Inflammatory macrophage treated with lipopolysaccharide for 4 hours (primary cell): ENCODE measurements at regions not wholly inside any gene's neighbourhood (a gene's known extent, or its start where the extent isn't known, plus 50 kb on each side); places are given as distances from the start of the nearest gene placed in this dataset.
"Not testable (repeated sequence)": the region's sequence is repeated elsewhere in the genome, so short reads cannot be mapped to it uniquely, and the experiment has no call there.

Experiments used
- DNase-seq: peaks from one replicate; pipeline ENCODE4 v3.0.0-alpha.2; 2020

DNA sequence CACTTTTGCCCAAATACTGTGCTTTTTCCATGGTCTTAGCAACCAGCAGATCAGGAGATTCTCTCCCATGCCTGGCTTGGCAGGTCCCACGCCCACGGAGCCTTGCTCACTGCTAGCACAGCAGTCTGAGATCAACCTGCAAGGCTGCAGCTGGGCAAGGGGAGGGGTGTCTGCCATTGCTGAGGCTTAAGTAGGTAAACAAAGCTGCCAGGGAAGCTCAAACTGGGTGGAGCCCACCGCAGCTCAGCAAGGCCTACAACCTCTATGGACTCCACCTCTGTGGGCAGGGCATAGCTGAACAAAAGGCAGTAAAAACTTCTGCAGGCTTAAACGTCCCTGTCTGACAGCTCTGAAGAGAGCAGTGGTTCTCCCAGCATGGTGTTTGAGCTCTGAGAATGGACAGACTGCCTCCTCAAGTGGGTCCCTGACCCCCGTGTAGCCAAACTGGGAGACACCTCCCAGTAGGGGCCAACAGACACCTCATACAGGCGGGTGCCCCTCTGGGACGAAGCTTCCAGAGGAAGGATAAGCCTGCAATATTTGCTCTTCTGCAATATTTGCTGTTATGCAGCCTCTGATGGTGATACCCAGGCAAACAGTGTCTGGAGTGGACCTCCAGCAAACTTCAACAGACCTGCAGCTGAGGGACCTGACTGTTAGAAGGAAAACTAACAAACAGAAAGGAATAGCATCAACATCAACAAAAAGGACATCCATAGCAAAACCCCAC is 132.8 kb upstream of the STARD13 start:
- not testable (repeated sequence) for DNase-seq

DNA sequence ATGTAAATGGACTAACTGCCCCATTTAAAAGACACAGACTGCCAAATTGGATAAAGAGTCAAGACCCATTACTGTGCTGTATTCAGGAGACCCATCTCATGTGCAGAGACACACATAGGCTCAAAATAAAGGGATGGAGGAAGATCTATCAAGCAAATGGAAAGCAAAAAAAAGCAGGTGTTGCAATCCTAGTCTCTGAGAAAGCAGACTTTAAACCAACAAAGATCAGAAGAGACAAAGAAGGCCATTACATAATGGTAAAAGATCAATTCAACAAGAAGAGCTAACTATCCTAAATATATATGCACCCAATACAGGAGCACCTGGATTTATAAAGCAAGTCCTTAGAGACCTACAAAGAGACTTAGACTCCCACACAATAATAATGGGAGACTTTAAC is 134.6 kb upstream of the STARD13 start:
- not testable (repeated sequence) for DNase-seq

DNA sequence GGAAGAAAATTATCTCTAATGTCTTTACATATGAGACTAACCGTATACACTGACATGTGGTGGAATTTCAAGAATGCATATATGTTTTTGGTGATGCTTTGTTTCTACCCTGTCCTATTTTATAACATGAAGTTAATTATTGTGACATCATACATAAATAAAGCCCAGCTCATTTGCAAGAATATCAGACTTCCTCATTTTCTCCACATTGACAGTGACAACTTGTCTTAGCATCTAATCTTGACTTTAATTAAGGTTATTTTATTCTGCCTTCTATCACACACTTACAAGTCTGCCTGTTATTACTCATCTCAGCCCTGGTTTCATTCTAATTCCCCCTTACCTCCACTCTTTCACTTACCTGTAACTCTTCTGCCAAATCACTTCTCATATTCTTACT is 140.6 kb upstream of the STARD13 start:
- no peak for DNase-seq

DNA sequence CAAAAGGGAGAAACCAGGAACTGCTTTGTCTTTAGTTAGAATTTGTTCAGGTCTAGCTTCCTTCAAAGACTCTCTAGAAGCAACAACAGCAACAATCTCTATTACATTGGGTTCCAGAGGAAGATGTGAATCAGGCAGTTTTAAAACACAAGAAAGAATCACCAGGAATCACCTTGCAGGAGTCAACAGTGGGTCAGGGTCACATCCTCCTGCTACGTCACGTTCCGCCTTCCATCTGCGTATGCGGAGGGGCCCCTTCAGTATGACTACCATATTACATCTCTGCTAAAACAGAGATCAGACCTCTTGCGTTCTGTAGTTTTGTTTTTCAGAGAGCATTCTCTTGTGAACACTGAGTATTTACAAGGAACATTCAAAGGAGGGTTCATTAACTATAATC is 147.8 kb upstream of the STARD13 start:
- DNase-seq = no peak

DNA sequence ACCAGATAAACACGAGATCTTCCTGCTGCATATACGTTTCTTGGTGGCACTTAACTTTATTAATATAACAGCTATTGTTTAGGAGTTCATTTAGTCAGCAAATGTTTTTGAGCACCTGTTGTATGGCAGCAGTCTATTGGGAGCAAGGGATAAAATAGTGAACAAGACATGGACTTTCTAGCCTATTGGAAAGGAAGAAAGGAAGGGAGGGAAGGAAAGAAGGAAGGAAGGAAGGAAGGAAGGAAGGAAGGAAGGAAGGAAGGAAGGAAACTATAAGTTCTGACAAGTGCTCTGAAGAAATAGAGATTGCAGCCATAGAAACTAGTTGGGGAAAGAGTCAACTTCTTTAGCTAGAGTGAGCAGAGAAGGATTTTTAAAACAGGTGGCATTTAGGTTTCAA is 149.1 kb upstream of the STARD13 start:
- no peak for DNase-seq

DNA sequence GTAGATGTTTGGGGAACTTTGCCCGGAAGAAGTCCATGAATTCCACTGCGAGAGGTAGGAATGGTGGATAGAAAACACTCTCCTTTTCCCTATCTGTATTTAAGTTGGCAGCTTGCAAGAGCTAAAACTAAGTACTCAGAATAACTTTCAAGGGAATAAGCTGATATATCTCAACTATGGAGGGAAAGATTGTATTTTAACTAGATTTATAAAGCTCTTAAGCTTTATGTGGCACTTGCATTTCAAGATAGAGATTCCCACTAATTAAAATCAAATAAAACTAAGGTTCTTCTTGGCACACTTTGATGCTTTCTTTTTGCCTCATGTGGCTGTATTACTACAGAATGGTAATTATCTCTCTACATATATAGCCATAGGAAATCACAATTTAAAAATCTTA is 149.7 kb upstream of the STARD13 start:
- DNase-seq = no peak

DNA sequence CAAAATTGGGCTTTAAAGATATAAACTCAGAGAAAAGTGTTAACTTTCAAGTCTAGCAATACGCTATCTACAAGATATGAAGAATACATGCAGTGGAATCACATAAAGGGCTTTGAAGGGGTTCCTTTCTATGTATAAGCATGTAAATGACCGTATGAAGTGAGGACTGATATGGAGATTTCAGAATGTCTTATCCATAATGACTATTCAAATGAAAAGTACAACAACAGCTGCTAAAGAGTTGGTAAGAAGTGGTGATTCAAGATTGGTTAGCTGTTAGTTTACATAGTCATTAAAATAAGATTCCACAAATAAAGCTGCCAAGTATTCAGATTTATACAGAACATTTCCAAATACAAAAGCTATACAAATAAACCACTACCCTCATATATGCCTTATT is 153.4 kb upstream of the STARD13 start:
- no peak for DNase-seq

DNA sequence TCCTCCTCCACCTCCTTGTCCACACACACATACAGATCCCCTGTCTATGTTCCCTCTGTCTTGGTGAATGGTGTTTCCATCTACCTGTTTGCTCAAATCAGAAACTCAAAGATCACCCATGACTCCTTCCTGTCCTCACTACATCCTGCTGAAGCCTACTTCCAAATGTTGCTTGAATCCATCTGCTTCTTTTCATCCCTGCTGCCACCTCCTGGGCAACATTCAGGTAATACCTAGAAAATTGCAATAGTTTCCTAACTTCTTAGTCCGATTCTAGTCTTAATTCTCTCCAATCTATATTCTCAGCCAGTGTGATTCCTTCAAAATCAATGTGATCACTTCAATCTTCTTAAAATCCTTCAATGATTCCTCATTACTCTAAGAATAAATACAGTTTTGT is 155.5 kb upstream of the STARD13 start:
- DNase-seq = no peak

DNA sequence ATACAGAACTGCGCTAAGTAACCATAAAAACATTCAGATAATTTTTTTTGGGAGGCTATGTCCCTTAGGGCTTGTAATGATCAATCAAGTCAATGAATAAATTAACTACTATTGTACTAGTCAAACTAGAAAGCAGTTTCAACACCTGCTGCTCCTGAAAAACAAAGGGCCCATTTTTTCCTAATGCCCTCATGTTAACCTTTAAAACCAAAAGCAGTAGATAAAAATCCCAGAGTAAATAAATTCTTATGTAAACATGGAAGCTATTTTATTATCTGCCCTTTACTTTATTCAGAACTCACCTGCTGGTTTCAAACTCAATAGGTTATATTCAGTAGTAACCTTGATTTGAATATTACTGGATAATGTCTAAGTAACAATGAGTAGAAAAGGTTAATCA is 159.5 kb upstream of the STARD13 start:
- no peak for DNase-seq

DNA sequence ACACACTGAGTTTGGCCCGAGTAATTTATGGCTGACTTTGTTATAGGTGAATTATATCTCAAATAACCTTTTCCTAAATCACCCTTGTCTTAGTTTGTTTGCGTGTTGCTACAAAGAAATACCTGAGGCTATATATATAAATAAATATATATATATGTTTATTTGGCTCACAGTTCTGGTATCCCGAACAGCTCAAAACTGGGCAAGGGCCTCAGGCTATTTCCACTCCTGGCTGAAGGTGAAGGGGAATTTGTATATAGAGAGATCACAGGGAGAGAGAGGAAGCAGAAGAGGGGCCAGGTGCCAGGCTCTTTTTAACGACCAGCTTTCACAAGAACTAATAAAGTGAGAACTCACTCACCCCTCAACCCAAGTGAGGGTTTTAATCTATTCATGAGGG is 159.9 kb upstream of the STARD13 start:
- DNase-seq = no peak

DNA sequence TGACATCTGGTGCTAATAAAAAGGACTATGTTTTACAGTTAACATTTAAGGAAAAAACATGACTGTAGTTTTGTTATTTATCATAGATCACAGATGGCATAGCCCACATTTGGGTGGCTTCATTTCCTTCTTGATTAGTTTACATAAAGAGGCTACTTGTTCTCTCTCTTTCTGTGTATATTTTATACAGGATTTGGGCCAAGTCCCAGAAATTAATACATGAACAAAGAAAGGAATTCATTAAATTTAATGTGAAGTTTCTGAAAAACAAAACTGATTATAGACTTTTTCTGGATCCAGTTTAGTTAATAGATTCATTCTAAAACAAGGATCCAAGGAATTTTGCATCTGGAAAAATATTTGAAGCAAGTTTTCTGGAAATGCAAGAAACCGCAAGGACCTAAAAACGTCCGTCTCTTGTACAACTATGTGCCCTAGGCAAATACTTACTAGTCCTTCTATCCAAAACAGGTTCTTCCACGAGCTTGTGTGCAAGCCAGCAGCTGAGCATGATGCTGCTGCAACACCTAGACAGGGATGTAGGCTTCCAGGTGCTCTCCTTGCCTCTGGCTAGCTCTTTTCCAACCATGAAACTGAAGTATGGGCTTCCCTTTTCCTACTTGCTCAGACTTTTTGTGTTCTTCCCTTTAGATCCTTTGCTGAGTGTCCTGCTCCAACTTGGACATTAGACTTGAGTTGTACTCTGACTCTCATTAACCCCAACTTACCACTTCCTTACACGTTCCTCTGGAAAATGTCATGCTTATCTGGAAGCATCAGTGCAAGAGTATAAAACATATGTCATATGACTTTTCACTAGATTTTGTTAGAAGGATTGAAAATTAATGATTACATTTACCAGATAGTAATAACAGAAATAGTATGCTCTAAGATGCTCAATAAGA is 161.5 kb upstream of the STARD13 start:
- no peak for DNase-seq

DNA sequence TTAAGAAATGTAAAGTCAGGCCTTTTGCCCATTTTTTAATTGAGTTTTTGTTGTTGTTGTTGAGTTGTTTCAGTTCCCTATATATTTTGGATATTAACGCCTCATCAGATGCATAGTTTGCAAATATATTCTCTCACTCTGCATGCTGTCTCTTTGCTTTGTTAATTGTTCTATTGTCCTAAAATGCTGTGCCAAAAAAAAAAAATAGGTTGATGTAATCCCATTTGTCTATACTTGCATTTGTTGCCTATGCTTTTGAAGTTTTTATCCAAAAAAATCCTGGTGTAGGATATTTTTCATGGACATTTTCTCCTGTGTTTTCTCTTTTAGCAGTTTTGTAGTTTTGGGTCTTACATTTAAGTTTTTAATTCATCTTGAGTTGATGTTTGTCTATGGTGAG is 163.3 kb upstream of the STARD13 start:
- DNase-seq = no peak

DNA sequence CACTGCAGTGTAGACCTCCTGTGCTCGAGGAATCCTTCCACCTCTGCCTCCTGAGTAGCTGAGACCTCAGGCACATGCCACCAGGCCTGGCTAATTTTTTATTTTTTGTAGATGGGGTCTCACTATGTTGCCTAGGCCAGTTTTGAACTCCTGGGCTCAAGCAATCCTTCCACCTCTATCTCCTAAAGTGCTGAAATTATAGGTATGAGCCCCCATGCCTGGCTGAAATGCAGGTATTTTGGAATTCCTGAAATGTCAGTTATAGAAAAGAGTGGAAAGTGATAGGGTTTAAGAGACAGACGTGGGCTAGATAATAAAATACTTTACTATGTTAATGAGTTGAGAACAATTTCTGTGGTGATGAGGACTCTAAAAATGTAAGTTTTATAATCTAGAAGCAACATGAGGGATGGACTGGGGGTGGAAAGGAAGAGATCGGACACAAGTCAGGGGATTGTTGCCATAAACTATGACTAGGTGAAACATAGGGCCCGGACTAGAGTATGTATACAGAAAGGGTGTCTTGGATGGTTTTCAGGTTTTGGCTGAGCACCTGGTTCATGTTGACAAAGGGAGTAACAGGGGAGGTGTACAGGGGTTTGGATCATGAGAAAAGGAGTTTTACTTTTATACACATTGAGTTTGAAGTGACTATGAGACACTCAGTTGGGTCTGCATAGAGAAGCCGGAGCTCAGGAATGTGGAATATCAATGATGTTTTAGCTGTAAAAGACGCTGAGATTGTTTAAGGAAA is 165.6 kb upstream of the STARD13 start:
- no peak for DNase-seq

DNA sequence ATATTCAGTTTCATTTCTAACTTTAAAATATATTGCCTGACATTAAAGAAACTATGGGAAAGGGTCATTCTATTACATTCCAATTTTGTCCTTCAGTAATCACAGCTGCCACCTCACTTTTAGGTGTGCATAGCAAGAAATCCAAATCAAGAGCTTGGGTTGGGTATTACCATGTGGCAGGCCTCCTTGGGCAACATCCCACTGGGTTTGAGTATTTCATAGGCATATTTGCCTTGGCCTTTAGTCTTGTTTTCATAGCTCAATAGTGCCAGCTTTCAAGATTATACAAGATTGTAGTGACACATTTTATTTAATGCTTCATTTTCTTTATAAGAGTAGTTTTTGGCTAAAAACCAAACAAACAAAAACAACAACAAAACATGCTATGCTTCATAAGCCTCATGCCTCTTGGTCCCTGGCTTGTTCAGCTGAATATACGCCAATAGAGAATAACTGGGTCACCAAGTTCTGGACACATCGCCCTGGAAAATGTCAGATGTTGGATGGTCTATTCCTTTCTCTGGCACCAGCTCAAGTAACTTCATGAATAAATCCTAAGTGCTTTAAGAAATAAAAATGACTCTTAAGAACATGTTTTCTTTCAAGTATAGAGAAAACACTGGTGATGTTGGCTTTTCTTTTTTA is 167.4 kb upstream of the STARD13 start:
- DNase-seq = no peak

DNA sequence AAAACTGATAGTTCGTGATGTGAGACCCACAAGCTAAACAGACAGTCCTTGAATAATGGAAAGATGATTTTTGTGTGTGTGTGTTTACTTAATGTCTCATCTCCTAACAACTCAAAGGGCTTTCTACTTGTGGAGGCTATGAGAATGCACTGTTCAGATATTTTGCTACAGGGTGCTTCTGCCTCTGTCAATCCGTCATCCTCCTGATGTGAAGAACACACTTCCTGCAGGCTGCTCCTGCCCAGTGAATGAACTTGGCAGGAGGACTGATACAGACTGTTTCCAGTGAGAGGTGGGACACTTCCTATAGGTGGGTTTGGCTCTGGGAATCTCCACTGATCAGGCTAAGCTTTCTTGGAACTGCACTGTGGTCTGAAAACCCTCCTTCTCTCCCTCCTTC is 168.4 kb upstream of the STARD13 start:
- no peak for DNase-seq

DNA sequence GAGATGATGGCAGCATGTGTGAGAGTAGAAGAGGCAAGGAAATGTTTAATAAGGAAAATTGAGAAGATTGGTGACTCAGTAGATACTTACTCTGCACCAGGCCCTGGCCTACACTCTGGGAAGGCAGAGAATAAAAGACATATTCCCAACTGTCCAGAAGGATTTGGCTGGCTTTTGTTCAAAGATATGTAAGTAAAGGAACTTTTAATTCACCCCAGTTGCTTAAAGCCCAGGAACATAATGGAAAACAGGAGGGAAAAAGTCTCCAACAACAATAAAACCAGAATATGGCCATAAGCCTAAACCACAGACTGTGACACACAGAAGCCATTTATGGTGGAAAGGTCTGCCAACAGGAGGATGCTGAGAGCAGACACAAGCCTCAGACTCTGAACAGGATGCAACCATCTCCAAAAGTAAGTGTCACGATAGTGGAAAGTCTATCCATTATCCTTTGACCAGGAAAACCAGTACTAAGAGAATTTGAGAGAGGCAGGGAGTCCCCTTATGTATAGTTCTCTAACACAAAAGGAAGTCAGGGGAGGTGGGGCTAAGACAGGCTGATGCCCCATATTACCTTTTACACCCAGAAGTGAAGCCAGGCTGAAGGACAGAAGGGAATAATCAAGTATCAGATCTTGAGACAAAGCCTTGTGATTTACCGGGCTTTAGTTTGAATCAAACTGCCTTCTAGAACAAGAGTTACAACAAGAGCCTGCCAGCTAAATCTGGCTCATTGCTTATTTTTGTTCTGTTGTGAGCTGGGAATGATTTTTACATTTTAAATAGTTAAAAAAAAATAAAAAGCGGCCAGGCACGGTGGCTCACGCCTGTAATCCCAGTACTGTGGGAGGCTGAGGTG is 169.5 kb upstream of the STARD13 start:
- no peak for DNase-seq

DNA sequence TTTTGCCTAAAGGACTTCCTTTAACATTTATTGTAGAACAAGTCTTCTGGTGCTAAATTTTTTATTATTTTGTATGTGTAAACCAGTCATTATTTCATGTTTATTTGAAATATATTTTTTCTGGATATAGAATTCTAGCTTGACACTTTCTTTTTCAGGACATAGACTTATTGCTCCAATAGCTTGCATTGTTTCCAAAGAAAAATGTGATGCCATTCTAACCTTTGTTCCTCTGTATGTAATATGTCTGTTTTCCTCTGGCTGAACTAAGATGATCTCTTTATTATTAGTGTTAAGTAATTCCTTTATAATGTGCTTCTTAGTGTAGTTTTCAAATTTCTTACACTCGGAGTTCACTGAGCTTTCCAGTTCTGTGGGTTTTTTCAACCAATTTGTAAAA is 174.1 kb upstream of the STARD13 start:
- DNase-seq = no peak

DNA sequence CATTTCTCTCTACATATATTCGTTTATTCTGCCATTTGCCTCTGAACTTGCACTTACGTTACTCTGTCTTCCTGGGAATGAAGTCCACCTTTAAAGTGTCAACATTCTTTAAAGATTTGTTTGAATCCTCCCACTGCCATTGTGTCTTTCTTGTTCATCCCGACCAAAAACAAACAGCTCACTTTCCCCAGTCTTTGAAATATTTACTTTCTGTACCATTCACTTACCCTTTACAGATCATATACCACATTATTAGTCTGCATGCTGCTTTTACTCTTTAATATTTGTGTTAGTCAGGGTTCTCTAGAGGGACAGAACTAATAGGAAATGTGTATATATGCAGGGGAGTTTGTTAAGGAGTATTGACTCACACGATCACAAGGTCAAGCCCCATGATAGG is 176.6 kb upstream of the STARD13 start:
- no peak for DNase-seq

DNA sequence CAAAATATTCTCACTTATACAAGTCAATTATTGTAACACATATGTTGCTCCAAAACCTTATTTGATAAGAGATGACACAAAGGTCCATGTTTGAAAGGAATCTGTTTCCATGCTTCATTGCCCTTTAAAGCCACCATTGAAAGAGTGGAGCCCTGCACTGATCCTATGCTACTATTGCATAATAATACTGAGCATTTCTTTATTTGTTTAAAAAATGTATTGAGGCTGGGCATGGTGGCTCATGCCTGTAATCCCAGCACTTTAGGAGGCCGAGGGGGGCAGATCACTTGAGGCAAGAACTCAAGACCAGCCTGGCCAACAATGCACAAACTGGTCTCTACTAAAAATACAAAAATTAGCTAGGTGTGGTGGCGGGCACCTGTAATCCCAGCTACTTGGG is 178.8 kb upstream of the STARD13 start:
- no peak for DNase-seq

DNA sequence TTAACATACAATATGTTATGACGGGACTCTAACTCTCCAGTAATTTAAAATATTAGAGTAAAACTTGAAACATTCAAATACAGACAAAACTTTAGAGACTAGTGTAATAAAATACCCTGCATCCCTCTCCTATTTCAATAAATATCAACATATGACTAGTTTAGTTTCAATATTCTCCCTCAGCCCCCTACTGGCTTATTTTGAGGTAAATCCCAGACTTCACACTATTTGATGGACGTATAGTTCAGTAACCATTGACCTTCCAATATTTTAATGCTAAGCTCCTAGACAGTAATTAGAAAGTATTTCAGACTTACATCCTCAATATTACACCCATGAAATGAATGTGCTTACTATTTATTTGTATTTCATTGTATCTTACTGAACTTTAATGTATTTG is 180.7 kb upstream of the STARD13 start:
- DNase-seq = no peak

DNA sequence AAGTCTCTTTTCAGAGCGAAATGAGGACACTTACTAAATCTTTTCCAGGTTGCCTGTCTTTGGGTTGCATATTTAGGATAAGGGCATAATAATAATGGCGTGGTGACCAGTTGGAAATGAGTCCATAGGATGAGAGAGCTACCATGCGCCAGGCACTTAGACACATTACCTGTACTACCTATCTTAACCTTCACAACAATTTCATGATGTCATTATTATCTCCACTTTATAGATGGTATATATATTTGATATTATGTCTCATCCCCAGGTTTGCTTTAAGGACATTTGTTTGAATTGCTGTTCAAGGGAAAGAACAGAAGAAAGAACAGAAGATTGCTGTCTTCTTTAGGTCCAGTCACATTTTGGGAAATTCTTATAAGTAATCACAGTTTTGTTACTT is 182.0 kb upstream of the STARD13 start:
- DNase-seq = no peak

DNA sequence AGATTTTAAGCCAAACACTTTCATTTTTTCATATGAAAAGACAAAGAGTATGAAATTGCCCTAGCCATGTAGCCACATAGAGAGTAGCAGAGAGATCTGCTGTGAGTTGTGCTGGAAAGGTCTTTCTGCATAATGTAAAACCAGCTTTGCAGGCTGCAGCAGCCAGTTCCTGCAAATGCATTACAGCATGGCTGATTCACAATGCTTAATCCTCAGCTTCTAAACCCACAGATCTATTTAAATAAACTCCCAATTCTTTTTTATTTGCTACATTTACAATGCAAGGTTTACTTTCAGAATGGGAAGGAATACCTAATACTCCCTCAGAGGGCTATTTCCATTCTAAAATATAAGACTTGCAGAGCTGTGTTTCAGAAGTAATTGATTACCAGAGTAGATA is 185.6 kb upstream of the STARD13 start:
- DNase-seq = no peak
